HG02623 (cell line): ENCODE measurements at regions not wholly inside any gene's neighbourhood (a gene's known extent, or its start where the extent isn't known, plus 50 kb on each side); places are given as distances from the start of the nearest gene placed in this dataset.
A peak's percentile ranks its signal among the peaks of the same experiment; 100 is the strongest.

Experiments
- ATAC-seq: cut with Tn5 transposase; IDR thresholded peaks from one replicate; pipeline ENCODE4 v1.9.1; 2021; ENCODE audit warnings: moderate library complexity; ENCODE audit not compliant: unreplicated experiment

- no peak for ATAC-seq
These were observed 59.8 kb downstream of the MRPS30 start for GRCh38 chr5:44868541-44868940.

- ATAC-seq = no peak
These were observed 61.2 kb downstream of the MRPS30 start for GRCh38 chr5:44869928-44870327.

GRCh38 chr5:44870430-44870829, 61.7 kb downstream of the MRPS30 start:
- ATAC-seq = no peak

GRCh38 chr5:44871401-44871800, 62.7 kb downstream of the MRPS30 start:
- ATAC-seq = no peak

GRCh38 chr5:44875661-44876605, 67.2 kb downstream of the MRPS30 start:
- ATAC-seq = peak; percentile 100

- ATAC-seq = no peak
These were observed 72.5 kb downstream of the MRPS30 start for GRCh38 chr5:44881266-44881665.

- ATAC-seq = no peak
These were observed 75.3 kb downstream of the MRPS30 start for GRCh38 chr5:44884036-44884435.

- ATAC-seq = peak; percentile 95
These were observed 77.2 kb downstream of the MRPS30 start for GRCh38 chr5:44885903-44886302.

- ATAC-seq = peak; percentile 43
These were observed 79.0 kb downstream of the MRPS30 start for GRCh38 chr5:44887722-44888121.

- ATAC-seq = no peak
These were observed 79.7 kb downstream of the MRPS30 start for GRCh38 chr5:44888435-44888834.

- no peak for ATAC-seq
These were observed 82.4 kb downstream of the MRPS30 start for GRCh38 chr5:44891116-44891515.

GRCh38 chr5:44900273-44900954, 91.7 kb downstream of the MRPS30 start:
- peak; percentile 34 for ATAC-seq

- no peak for ATAC-seq
These were observed 98.6 kb downstream of the MRPS30 start for GRCh38 chr5:44907396-44907795.

GRCh38 chr5:44909004-44909403, 100.3 kb downstream of the MRPS30 start:
- ATAC-seq = no peak

- ATAC-seq = no peak
These were observed 102.8 kb downstream of the MRPS30 start for GRCh38 chr5:44911501-44911900.

GRCh38 chr5:44914221-44914620, 105.5 kb downstream of the MRPS30 start:
- no peak for ATAC-seq

GRCh38 chr5:44919560-44919959, 110.8 kb downstream of the MRPS30 start:
- no peak for ATAC-seq

GRCh38 chr5:44927115-44927733, 118.5 kb downstream of the MRPS30 start:
- ATAC-seq = no peak

- peak; percentile 99 for ATAC-seq
These were observed 124.3 kb downstream of the MRPS30 start for GRCh38 chr5:44932922-44933585.

- peak; percentile 13 for ATAC-seq
These were observed 124.9 kb downstream of the MRPS30 start for GRCh38 chr5:44933686-44934085.

- no peak for ATAC-seq
These were observed 126.5 kb downstream of the MRPS30 start for GRCh38 chr5:44935262-44935661.
